ENCODE measurements at regions not wholly inside any gene's neighbourhood (a gene's known extent, or its start where the extent isn't known, plus 50 kb on each side); places are given as distances from the start of the nearest gene placed in this dataset.
A peak's percentile ranks its signal among the peaks of the same experiment; 100 is the strongest.
"Not testable (repeated sequence)": the region's sequence is repeated elsewhere in the genome, so short reads cannot be mapped to it uniquely, and the experiment has no call there.

GRCh38 chr5:67732921-67733320 lies 482.6 kb upstream of the PIK3R1 start:
- no peak for ATAC-seq

GRCh38 chr5:67732471-67732870 lies 483.1 kb upstream of the PIK3R1 start:
- ATAC-seq: no peak

GRCh38 chr5:67731886-67732285 lies 483.7 kb upstream of the PIK3R1 start:
- ATAC-seq: no peak

- no peak for ATAC-seq
These were observed 484.6 kb upstream of the PIK3R1 start for GRCh38 chr5:67730917-67731474.

- ATAC-seq: no peak
These were observed 487.1 kb upstream of the PIK3R1 start for GRCh38 chr5:67728326-67728890.

- no peak for ATAC-seq
These were observed 490.0 kb upstream of the PIK3R1 start for GRCh38 chr5:67725604-67726003.

- ATAC-seq: no peak
These were observed 491.0 kb upstream of the PIK3R1 start for GRCh38 chr5:67724412-67725135.

GRCh38 chr5:67723873-67724272 lies 491.7 kb upstream of the PIK3R1 start:
- ATAC-seq: no peak

GRCh38 chr5:67722582-67722981 lies 493.0 kb upstream of the PIK3R1 start:
- ATAC-seq: not testable (repeated sequence)

- no peak for ATAC-seq
These were observed 495.3 kb upstream of the PIK3R1 start for GRCh38 chr5:67720162-67720772.

- no peak for ATAC-seq
These were observed 505.4 kb upstream of the CD180 start for GRCh38 chr5:67702008-67702407.

GRCh38 chr5:67699560-67699959 lies 503.0 kb upstream of the CD180 start:
- ATAC-seq: no peak

- no peak for ATAC-seq
These were observed 499.8 kb upstream of the CD180 start for GRCh38 chr5:67696446-67696845.

- no peak for ATAC-seq
These were observed 498.8 kb upstream of the CD180 start for GRCh38 chr5:67695369-67695768.

GRCh38 chr5:67694810-67695191 lies 498.2 kb upstream of the CD180 start:
- no peak for ATAC-seq

GRCh38 chr5:67693956-67694809 lies 497.6 kb upstream of the CD180 start:
- ATAC-seq: peak; percentile 42

- no peak for ATAC-seq
These were observed 490.1 kb upstream of the CD180 start for GRCh38 chr5:67686746-67687145.

GRCh38 chr5:67681703-67682102 lies 485.1 kb upstream of the CD180 start:
- no peak for ATAC-seq

GRCh38 chr5:67680099-67680498 lies 483.5 kb upstream of the CD180 start:
- ATAC-seq: no peak

- no peak for ATAC-seq
These were observed 482.7 kb upstream of the CD180 start for GRCh38 chr5:67679184-67679841.

GRCh38 chr5:67678594-67678993 lies 482.0 kb upstream of the CD180 start:
- ATAC-seq: no peak

GRCh38 chr5:67677422-67677970 lies 480.9 kb upstream of the CD180 start:
- ATAC-seq: no peak

Measured in esophagus mucosa (tissue), 1 donor.